ENCODE measurements at regions not wholly inside any gene's neighbourhood (a gene's known extent, or its start where the extent isn't known, plus 50 kb on each side); places are given as distances from the start of the nearest gene placed in this dataset.
"Not testable (repeated sequence)": the region's sequence is repeated elsewhere in the genome, so short reads cannot be mapped to it uniquely, and the experiment has no call there.

- TF ChIP-seq CTCF (IDR thresholded peaks at IDR 0.05 in 4 of 5, conservative IDR thresholded peaks at IDR 0.05 in 1 of 5); POLR2A (IDR thresholded peaks at IDR 0.05): not testable (repeated sequence)
Measured at GRCh38 chr21:31583937-31584336, 75.6 kb upstream of the SOD1 start.
